ENCODE measurements at regions not wholly inside any gene's neighbourhood (a gene's known extent, or its start where the extent isn't known, plus 50 kb on each side); places are given as distances from the start of the nearest gene placed in this dataset.

GRCh38 chr2:237270520-237270919 is 143.4 kb downstream of the COL6A3 start:
- TF ChIP-seq YY1 (IDR thresholded peaks at IDR 0.05; ENCODE audit: insufficient read depth, insufficient read length): no peak
- no peak for TF ChIP-seq ZNF274 (IDR thresholded peaks at IDR 0.05; ENCODE audit: low read depth, low read length)
- TF ChIP-seq SUZ12 (IDR thresholded peaks at IDR 0.05; ENCODE audit: extremely low read depth, insufficient read depth, insufficient read length): no peak
- Histone ChIP-seq H3K27me3 (ENCODE audit: insufficient read depth, insufficient read length) (no peaks in the 10 kb centered on the region), H3K9ac (ENCODE audit: insufficient read length, low read depth) (no peak overlapping the region), H3K36me3 (ENCODE audit: insufficient read depth, insufficient read length, low read length) (no peaks in the 10 kb centered on the region), H3K4me1 (ENCODE audit: insufficient read depth, insufficient read length) (peaks cover 6% of the 10 kb centered on the region), H3K4me3 (ENCODE audit: insufficient read length, low read depth) (no peak overlapping the region), H3K9me3 (ENCODE audit: insufficient read depth, low read length) (no peaks in the 10 kb centered on the region)
- DNase-seq (ENCODE audit: low read depth, low spot score): no peak

GRCh38 chr2:237271698-237272652 is 142.0 kb downstream of the COL6A3 start:
- no peaks in the 10 kb centered on the region for H3K27me3 ChIP-seq (ENCODE audit: insufficient read depth, insufficient read length)
- H3K9ac ChIP-seq (ENCODE audit: insufficient read length, low read depth): no peak overlapping the region
- TF ChIP-seq ZNF274 (IDR thresholded peaks at IDR 0.05; ENCODE audit: low read depth, low read length) (no peak), YY1 (IDR thresholded peaks at IDR 0.05; ENCODE audit: insufficient read depth, insufficient read length) (no peak), SUZ12 (IDR thresholded peaks at IDR 0.05; ENCODE audit: extremely low read depth, insufficient read depth, insufficient read length) (no peak)
- H3K9me3 ChIP-seq (ENCODE audit: insufficient read depth, low read length): no peaks in the 10 kb centered on the region
- no peak overlapping the region for H3K4me3 ChIP-seq (ENCODE audit: insufficient read length, low read depth)
- no peaks in the 10 kb centered on the region for H3K36me3 ChIP-seq (ENCODE audit: insufficient read depth, insufficient read length, low read length)
- H3K4me1 ChIP-seq (ENCODE audit: insufficient read depth, insufficient read length): peaks cover 6% of the 10 kb centered on the region
- DNase-seq (ENCODE audit: low read depth, low spot score): no peak

Data from NT2/D1 (cell line).